Endodermal cell (in vitro differentiated cells): ENCODE measurements at regions not wholly inside any gene's neighbourhood (a gene's known extent, or its start where the extent isn't known, plus 50 kb on each side); places are given as distances from the start of the nearest gene placed in this dataset.

Experiments
- DNase-seq: peaks from one replicate; pipeline ENCODE4 v3.0.0-alpha.2; 2017
- H3K27ac ChIP-seq: 2 replicates; pipeline ENCODE4 v1.5.1; 2013; ENCODE audit warnings: mild to moderate bottlenecking, low read depth, low read length, moderate library complexity
- H3K27me3 ChIP-seq: 2 replicates; pipeline ENCODE4 v1.6.1; 2013; ENCODE audit warnings: mild to moderate bottlenecking, low read length, moderate library complexity; ENCODE audit not compliant: insufficient read depth, control insufficient read depth, poor library complexity, severe bottlenecking
- H3K36me3 ChIP-seq: 2 replicates; pipeline ENCODE4 v1.7.0; 2013; ENCODE audit warnings: mild to moderate bottlenecking, low read length, moderate library complexity; ENCODE audit not compliant: control insufficient read depth, insufficient read depth
- H3K4me1 ChIP-seq: one replicate; pipeline ENCODE4 v1.7.0; 2013; ENCODE audit warnings: low read length; ENCODE audit not compliant: control insufficient read depth, insufficient read depth
- H3K4me3 ChIP-seq: 2 replicates; pipeline ENCODE4 v1.5.1; 2013; ENCODE audit warnings: mild to moderate bottlenecking, low read length, moderate library complexity
- H3K9ac ChIP-seq: 2 replicates; pipeline ENCODE4 v1.6.1; 2013; ENCODE audit warnings: mild to moderate bottlenecking, low read length, moderate library complexity; ENCODE audit not compliant: poor library complexity, severe bottlenecking; ENCODE audit errors: extremely low read depth
- H3K9me3 ChIP-seq: 2 replicates; pipeline ENCODE4 v1.6.1; 2013; ENCODE audit warnings: mild to moderate bottlenecking, low read length, moderate library complexity; ENCODE audit not compliant: control insufficient read depth
- H3K27ac Mint-ChIP-seq: 2 replicates; pipeline ENCODE4 v1.8.0; 2020; ENCODE audit warnings: mixed read lengths
- H3K27me3 Mint-ChIP-seq: 2 replicates; pipeline ENCODE4 v1.8.0; 2021; ENCODE audit warnings: mild to moderate bottlenecking, mixed read lengths; ENCODE audit not compliant: insufficient read depth
- H3K36me3 Mint-ChIP-seq: 2 replicates; pipeline ENCODE4 v1.8.0; 2020; ENCODE audit warnings: low read depth, mixed read lengths
- H3K4me1 Mint-ChIP-seq: 2 replicates; pipeline ENCODE4 v1.8.0; 2020; ENCODE audit warnings: mixed read lengths
- H3K4me3 Mint-ChIP-seq: 2 replicates; pipeline ENCODE4 v1.8.0; 2020; ENCODE audit warnings: mild to moderate bottlenecking, moderate library complexity, mixed read lengths
- H3K9me3 Mint-ChIP-seq: 2 replicates; pipeline ENCODE4 v1.8.0; 2020; ENCODE audit warnings: mild to moderate bottlenecking, mixed read lengths
- WGBS, 2 experiments: methylation state at CpG; one replicate each; pipeline versions ENCODE4 v1.1.5 to v1.1.7; 2013; ENCODE audit warnings: missing lambda C conversion rate in 2 of 2, mixed read lengths in 1 of 2; ENCODE audit not compliant: insufficient coverage in 1 of 2, insufficient read length in 1 of 2; 5-methylcytosine and 5-hydroxymethylcytosine counted together
- TF ChIP-seq, protein P1 (sequence below): fragments of 200-600 bp; sonication (generic); conservative IDR thresholded peaks from 2 replicates; pipeline ENCODE4 v1.5.0; 2021; ENCODE audit warnings: antibody characterized with exemption, mild to moderate bottlenecking

DNA sequence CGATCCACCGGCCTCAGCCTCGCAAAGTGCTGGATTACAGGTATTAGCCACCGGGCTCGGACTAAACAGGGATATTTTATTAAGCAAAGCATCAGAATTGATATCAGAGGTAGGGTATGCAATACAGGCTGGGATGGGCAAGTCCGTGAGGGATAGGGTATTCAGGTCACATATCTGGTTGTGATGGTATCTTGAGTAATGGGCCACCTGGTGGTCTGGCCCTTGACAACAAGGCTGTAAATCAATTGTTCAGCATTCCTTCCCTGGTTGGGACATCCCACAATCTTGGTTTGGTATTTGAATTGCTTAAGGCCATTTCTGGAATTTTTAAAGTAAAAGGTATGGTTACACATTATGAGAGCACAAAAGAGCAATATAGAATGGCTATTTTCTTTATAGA lies 1588.0 kb downstream of the SLITRK1 start:
- no peaks in the 10 kb centered on the region for H3K27me3 Mint-ChIP-seq
- H3K4me3 Mint-ChIP-seq = no peak overlapping the region
- peaks cover 11% of the 10 kb centered on the region for H3K9me3 Mint-ChIP-seq
- no peaks in the 10 kb centered on the region for H3K36me3 ChIP-seq
- 92 to 93% methylated on average over 6 of the region's 6 CpGs for WGBS, 2 experiments
- H3K36me3 Mint-ChIP-seq = no peaks in the 10 kb centered on the region
- peak; percentile 49 for DNase-seq
- TF ChIP-seq, protein P1, sequence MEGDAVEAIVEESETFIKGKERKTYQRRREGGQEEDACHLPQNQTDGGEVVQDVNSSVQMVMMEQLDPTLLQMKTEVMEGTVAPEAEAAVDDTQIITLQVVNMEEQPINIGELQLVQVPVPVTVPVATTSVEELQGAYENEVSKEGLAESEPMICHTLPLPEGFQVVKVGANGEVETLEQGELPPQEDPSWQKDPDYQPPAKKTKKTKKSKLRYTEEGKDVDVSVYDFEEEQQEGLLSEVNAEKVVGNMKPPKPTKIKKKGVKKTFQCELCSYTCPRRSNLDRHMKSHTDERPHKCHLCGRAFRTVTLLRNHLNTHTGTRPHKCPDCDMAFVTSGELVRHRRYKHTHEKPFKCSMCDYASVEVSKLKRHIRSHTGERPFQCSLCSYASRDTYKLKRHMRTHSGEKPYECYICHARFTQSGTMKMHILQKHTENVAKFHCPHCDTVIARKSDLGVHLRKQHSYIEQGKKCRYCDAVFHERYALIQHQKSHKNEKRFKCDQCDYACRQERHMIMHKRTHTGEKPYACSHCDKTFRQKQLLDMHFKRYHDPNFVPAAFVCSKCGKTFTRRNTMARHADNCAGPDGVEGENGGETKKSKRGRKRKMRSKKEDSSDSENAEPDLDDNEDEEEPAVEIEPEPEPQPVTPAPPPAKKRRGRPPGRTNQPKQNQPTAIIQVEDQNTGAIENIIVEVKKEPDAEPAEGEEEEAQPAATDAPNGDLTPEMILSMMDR = peak; percentile 43
- peaks cover 9% of the 10 kb centered on the region for H3K9me3 ChIP-seq
- H3K9ac ChIP-seq = no peak overlapping the region
- H3K27ac ChIP-seq = no peak overlapping the region
- no peak overlapping the region for H3K27ac Mint-ChIP-seq
- H3K4me1 ChIP-seq = no peaks in the 10 kb centered on the region
- H3K4me3 ChIP-seq = no peak overlapping the region
- H3K4me1 Mint-ChIP-seq = peaks cover 3% of the 10 kb centered on the region
- no peaks in the 10 kb centered on the region for H3K27me3 ChIP-seq

DNA sequence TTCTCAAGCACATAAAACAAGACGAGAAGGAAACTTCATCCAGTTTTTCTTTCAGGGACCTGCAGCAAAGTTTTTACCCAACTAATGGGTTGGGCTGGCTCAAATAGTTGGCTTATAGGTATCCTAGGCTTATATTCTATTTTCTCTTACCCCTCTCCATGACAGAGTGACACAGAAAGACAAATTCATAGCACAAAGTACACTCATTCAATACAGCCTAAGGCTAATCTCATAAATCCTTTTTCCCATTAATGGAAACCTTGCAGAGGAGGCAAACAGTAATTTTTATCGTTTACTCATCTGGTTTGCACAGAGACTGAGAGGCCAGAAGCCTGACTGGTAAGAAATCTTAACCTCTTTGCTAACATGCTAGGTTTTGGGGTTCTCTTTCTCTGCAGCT lies 1589.9 kb downstream of the SLITRK1 start:
- H3K9me3 ChIP-seq = peaks cover 13% of the 10 kb centered on the region
- no peaks in the 10 kb centered on the region for H3K4me1 ChIP-seq
- no peaks in the 10 kb centered on the region for H3K27me3 ChIP-seq
- H3K27ac ChIP-seq = no peak overlapping the region
- H3K36me3 ChIP-seq = no peaks in the 10 kb centered on the region
- no peak overlapping the region for H3K9ac ChIP-seq
- no peaks in the 10 kb centered on the region for H3K36me3 Mint-ChIP-seq
- H3K4me3 ChIP-seq = no peak overlapping the region
- WGBS, 2 experiments = 85 to 92% methylated on average over 1 to 2 of the region's 2 CpGs
- peaks cover 11% of the 10 kb centered on the region for H3K9me3 Mint-ChIP-seq
- TF ChIP-seq, protein P1 = no peak
- no peak overlapping the region for H3K27ac Mint-ChIP-seq
- no peaks in the 10 kb centered on the region for H3K27me3 Mint-ChIP-seq
- DNase-seq = no peak
- no peak overlapping the region for H3K4me3 Mint-ChIP-seq
- peaks cover 3% of the 10 kb centered on the region for H3K4me1 Mint-ChIP-seq

DNA sequence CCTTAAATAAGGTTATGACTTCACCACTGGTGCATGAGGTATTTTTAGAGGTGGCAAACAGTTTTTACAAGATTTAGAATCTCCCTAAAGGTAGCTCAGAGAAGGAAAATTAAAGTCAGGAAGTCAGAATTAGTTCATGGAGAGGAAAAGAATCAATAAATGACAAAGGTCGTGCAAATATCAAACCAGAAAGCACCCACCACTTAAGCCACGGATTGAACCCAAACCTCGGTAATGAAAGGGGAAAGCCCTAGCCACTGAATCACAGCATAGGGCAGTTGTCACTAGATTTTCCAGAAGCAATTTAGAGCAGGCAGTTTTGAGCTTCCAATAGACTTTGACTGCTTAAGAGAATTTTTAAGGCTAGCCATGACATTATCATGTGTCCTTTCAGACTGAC lies 1590.4 kb downstream of the SLITRK1 start:
- Histone ChIP-seq H3K36me3 (no peaks in the 10 kb centered on the region), H3K9me3 (peaks cover 13% of the 10 kb centered on the region), H3K4me1 (no peaks in the 10 kb centered on the region), H3K9ac (no peak overlapping the region), H3K27me3 (no peaks in the 10 kb centered on the region), H3K4me3 (no peak overlapping the region), H3K27ac (no peak overlapping the region)
- Mint-ChIP-seq H3K27ac (no peak overlapping the region), H3K4me1 (peaks cover 3% of the 10 kb centered on the region), H3K9me3 (peaks cover 11% of the 10 kb centered on the region), H3K36me3 (no peaks in the 10 kb centered on the region), H3K4me3 (no peak overlapping the region), H3K27me3 (no peaks in the 10 kb centered on the region)
- TF ChIP-seq, protein P1 = no peak
- WGBS, 2 experiments = 95 to 100% methylated on average over 1 to 3 of the region's 3 CpGs
- no peak for DNase-seq
